Hepatocyte (in vitro differentiated cells): ENCODE measurements at regions not wholly inside any gene's neighbourhood (a gene's known extent, or its start where the extent isn't known, plus 50 kb on each side); places are given as distances from the start of the nearest gene placed in this dataset.

Experiments
- EZH2 ChIP-seq: fragments of 200-600 bp; sonication (generic); IDR thresholded peaks from 2 replicates; pipeline ENCODE4 v1.6.1; 2016; ENCODE audit warnings: antibody characterized with exemption, mild to moderate bottlenecking, borderline replicate concordance
- EZH2phosphoT487 ChIP-seq: fragments of 200-600 bp; sonication (generic); IDR thresholded peaks from one replicate; pipeline ENCODE4 v1.6.1; 2018; ENCODE audit warnings: antibody characterized with exemption, mild to moderate bottlenecking, low read depth, moderate library complexity; ENCODE audit not compliant: unreplicated experiment, severe bottlenecking
- TF ChIP-seq, protein P1 (sequence below): fragments of 200-600 bp; sonication (generic); IDR thresholded peaks from 2 replicates; pipeline ENCODE4 v1.5.1; 2016; ENCODE audit warnings: antibody characterized with exemption, mild to moderate bottlenecking; ENCODE audit not compliant: poor library complexity

GRCh38 chr6:148208298-148208697 lies 134.3 kb upstream of the SASH1 start:
- TF ChIP-seq, protein P1, sequence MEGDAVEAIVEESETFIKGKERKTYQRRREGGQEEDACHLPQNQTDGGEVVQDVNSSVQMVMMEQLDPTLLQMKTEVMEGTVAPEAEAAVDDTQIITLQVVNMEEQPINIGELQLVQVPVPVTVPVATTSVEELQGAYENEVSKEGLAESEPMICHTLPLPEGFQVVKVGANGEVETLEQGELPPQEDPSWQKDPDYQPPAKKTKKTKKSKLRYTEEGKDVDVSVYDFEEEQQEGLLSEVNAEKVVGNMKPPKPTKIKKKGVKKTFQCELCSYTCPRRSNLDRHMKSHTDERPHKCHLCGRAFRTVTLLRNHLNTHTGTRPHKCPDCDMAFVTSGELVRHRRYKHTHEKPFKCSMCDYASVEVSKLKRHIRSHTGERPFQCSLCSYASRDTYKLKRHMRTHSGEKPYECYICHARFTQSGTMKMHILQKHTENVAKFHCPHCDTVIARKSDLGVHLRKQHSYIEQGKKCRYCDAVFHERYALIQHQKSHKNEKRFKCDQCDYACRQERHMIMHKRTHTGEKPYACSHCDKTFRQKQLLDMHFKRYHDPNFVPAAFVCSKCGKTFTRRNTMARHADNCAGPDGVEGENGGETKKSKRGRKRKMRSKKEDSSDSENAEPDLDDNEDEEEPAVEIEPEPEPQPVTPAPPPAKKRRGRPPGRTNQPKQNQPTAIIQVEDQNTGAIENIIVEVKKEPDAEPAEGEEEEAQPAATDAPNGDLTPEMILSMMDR, result no peak
- TF ChIP-seq EZH2phosphoT487 (no peak), EZH2 (no peak)
